WERI-Rb-1 (cell line): ENCODE measurements at regions not wholly inside any gene's neighbourhood (a gene's known extent, or its start where the extent isn't known, plus 50 kb on each side); places are given as distances from the start of the nearest gene placed in this dataset.

Experiments
- DNase-seq: peaks from one replicate; pipeline ENCODE4 v3.0.0-alpha.2; 2020
- H3K27ac ChIP-seq: fragments of 250-450 bp; sonication (Bioruptor Pico); 2 replicates; pipeline ENCODE4 v1.5.1; 2020; ENCODE audit warnings: mild to moderate bottlenecking, moderate library complexity
- H3K27me3 ChIP-seq: fragments of 250-450 bp; sonication (Bioruptor Pico); 2 replicates; pipeline ENCODE4 v1.5.1; 2021; ENCODE audit warnings: mild to moderate bottlenecking, low read depth, moderate library complexity; ENCODE audit not compliant: insufficient read depth, severe bottlenecking
- H3K36me3 ChIP-seq: fragments of 250-450 bp; sonication (Bioruptor Pico); 2 replicates; pipeline ENCODE4 v1.5.1; 2020; ENCODE audit warnings: mild to moderate bottlenecking, moderate library complexity
- H3K4me3 ChIP-seq: 2 replicates; pipeline ENCODE4 v1.5.1; 2011; ENCODE audit warnings: low read depth, mild to moderate bottlenecking, control low read depth, low read length
- H3K9me3 ChIP-seq: fragments of 250-450 bp; sonication (Bioruptor Pico); 2 replicates; pipeline ENCODE4 v1.5.1; 2021; ENCODE audit warnings: mild to moderate bottlenecking, moderate library complexity; ENCODE audit not compliant: severe bottlenecking
- TF ChIP-seq, protein P1 (sequence below): IDR thresholded peaks from 2 replicates; pipeline ENCODE4 v1.5.1; 2011; ENCODE audit warnings: low read depth, mild to moderate bottlenecking, control low read depth, inconsistent platforms, low read length

DNA sequence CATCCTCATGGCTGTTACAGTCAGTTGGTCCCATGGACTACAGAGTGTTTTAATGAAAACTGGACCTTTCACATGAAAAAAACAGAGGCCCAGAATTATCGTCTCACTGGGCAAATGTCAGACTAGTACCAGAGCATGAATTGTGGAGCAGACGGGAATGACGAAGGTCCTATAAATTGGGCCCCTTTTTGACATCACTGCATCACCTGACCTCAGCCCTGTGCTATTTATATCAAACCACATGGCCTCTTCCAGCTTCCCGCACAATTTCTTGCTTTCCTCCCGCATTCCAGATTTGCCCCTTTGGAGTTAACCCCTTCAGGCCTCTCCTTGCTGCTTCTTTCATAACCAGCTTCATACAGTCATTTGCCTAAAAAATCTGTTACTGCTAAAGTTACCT lies 301.7 kb downstream of the ATPSCKMT start:
- no peaks in the 10 kb centered on the region for H3K27me3 ChIP-seq
- DNase-seq: no peak
- no peaks in the 10 kb centered on the region for H3K36me3 ChIP-seq
- TF ChIP-seq, protein P1, sequence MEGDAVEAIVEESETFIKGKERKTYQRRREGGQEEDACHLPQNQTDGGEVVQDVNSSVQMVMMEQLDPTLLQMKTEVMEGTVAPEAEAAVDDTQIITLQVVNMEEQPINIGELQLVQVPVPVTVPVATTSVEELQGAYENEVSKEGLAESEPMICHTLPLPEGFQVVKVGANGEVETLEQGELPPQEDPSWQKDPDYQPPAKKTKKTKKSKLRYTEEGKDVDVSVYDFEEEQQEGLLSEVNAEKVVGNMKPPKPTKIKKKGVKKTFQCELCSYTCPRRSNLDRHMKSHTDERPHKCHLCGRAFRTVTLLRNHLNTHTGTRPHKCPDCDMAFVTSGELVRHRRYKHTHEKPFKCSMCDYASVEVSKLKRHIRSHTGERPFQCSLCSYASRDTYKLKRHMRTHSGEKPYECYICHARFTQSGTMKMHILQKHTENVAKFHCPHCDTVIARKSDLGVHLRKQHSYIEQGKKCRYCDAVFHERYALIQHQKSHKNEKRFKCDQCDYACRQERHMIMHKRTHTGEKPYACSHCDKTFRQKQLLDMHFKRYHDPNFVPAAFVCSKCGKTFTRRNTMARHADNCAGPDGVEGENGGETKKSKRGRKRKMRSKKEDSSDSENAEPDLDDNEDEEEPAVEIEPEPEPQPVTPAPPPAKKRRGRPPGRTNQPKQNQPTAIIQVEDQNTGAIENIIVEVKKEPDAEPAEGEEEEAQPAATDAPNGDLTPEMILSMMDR: no peak
- H3K4me3 ChIP-seq: no peak overlapping the region
- no peaks in the 10 kb centered on the region for H3K9me3 ChIP-seq
- H3K27ac ChIP-seq: no peak overlapping the region

DNA sequence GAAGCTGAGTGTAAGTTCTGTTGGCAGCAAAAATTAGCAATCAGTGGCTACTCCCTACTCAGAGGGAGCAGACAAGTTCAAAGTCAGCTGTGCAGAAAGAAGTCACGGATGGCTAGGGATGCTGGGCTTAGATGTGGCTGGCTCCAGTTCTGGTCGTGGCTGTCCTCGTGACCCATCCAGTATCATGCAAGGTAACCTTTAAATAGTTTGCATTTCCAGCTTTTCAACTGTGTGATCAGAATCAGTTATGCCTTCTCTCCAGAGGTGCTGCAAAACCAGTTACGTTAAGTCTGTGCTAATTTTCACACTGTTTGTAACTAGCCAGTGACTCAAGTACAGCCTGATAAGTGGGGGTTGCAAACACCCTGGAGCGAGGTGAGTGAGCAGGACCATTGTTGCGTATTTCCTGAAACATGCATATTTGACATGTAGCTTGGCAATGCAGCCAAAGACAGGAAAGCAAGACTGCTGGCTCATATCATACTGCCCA lies 302.4 kb downstream of the ATPSCKMT start:
- no peaks in the 10 kb centered on the region for H3K9me3 ChIP-seq
- no peak overlapping the region for H3K4me3 ChIP-seq
- no peaks in the 10 kb centered on the region for H3K27me3 ChIP-seq
- TF ChIP-seq, protein P1: no peak
- no peak for DNase-seq
- no peak overlapping the region for H3K27ac ChIP-seq
- H3K36me3 ChIP-seq: no peaks in the 10 kb centered on the region

GRCh38 chr5:9932770-9933169 lies 302.6 kb upstream of the TAS2R1 start:
- Histone ChIP-seq H3K4me3 (no peak overlapping the region), H3K27me3 (no peaks in the 10 kb centered on the region), H3K27ac (no peak overlapping the region), H3K9me3 (no peaks in the 10 kb centered on the region), H3K36me3 (no peaks in the 10 kb centered on the region)
- TF ChIP-seq, protein P1: no peak
- DNase-seq: peak; percentile 76

- Histone ChIP-seq H3K27me3 (no peaks in the 10 kb centered on the region), H3K27ac (no peak overlapping the region), H3K9me3 (no peaks in the 10 kb centered on the region), H3K36me3 (no peaks in the 10 kb centered on the region), H3K4me3 (no peak overlapping the region)
- TF ChIP-seq, protein P1: no peak
- DNase-seq: no peak
These were observed 300.0 kb upstream of the TAS2R1 start for GRCh38 chr5:9930156-9930555.

- no peak overlapping the region for H3K4me3 ChIP-seq
- no peaks in the 10 kb centered on the region for H3K9me3 ChIP-seq
- no peak for DNase-seq
- no peaks in the 10 kb centered on the region for H3K36me3 ChIP-seq
- no peak overlapping the region for H3K27ac ChIP-seq
- no peaks in the 10 kb centered on the region for H3K27me3 ChIP-seq
- TF ChIP-seq, protein P1: no peak
These were observed 298.2 kb upstream of the TAS2R1 start for GRCh38 chr5:9928326-9928725.

- no peaks in the 10 kb centered on the region for H3K27me3 ChIP-seq
- no peaks in the 10 kb centered on the region for H3K36me3 ChIP-seq
- DNase-seq: no peak
- H3K4me3 ChIP-seq: no peak overlapping the region
- peaks cover 7% of the 10 kb centered on the region for H3K9me3 ChIP-seq
- TF ChIP-seq, protein P1: no peak
- H3K27ac ChIP-seq: no peak overlapping the region
These were observed 297.4 kb upstream of the TAS2R1 start for GRCh38 chr5:9927521-9927997.
